ENCODE measurements at regions not wholly inside any gene's neighbourhood (a gene's known extent, or its start where the extent isn't known, plus 50 kb on each side); places are given as distances from the start of the nearest gene placed in this dataset.

- CTCF ChIA-PET = interaction anchor here (1.3 kb wide), 1 partner anchor 118 kb away, joined by 5 read pairs; no protein-coding TSS in a partner anchor
- no peaks in the 10 kb centered on the region for H3K36me3 ChIP-seq (ENCODE audit: control insufficient read depth in 2 of 2, extremely low read depth in 1 of 2, insufficient read depth in 2 of 2, low read length in 2 of 2)
- no peaks in the 10 kb centered on the region for H3K4me1 ChIP-seq (ENCODE audit: control insufficient read depth, extremely low read depth, insufficient read depth, low read length)
- dilution Hi-C loops (cut with MboI; ENCODE audit: extremely low pct_ligation_motif_present, low sequenced_read_pairs) = no loop called here
- no peaks in the 10 kb centered on the region for H3K9me1 ChIP-seq (replicated peaks; ENCODE audit: control insufficient read depth, extremely low read depth, insufficient read depth, low read length)
- no TSS peak for BruUV-seq (replicated peaks)
- POLR2A ChIA-PET = no interaction called here
- no peaks in the 10 kb centered on the region for H3K9me3 ChIP-seq (replicated peaks; ENCODE audit: control insufficient read depth, insufficient read depth, low read length)
- H3K27me3 ChIP-seq (ENCODE audit: control insufficient read depth in 2 of 2, insufficient read depth in 2 of 2, low read length in 2 of 2) = peaks cover 1 to 5% of the 10 kb centered on the region in 2 experiments
- no peaks in the 10 kb centered on the region for H3K79me2 ChIP-seq (ENCODE audit: control insufficient read depth, insufficient read depth, low read length)
- FAIRE-seq (no peak), DNase-seq (ENCODE audit: low read depth, low spot score) (no peak)
- intact Hi-C loops (cut with micrococcal nuclease) = no loop called here
- H3K9ac ChIP-seq (replicated peaks; ENCODE audit: extremely low read depth, insufficient read depth, low read length) = no peak overlapping the region
- H4K20me1 ChIP-seq (replicated peaks; ENCODE audit: control insufficient read depth, extremely low read depth, insufficient read depth, low read length) = no peaks in the 10 kb centered on the region
- no peak overlapping the region for H3K27ac ChIP-seq (ENCODE audit: insufficient read depth, low read depth, low read length)
- H3K4me3 ChIP-seq (replicated peaks in 1 of 3; ENCODE audit: insufficient read depth in 1 of 3, low read depth in 1 of 3, low read length in 3 of 3) = no peak overlapping the region
- no peak for TF ChIP-seq EZH2 (IDR thresholded peaks at IDR 0.05; ENCODE audit: borderline replicate concordance, low read depth, low read length, severe bottlenecking)
- TF ChIP-seq FOS (IDR thresholded peaks at IDR 0.05; ENCODE audit: borderline replicate concordance, insufficient read depth, low read length) = no peak
- no peak for TF ChIP-seq POLR2AphosphoS5 (IDR thresholded peaks at IDR 0.05; ENCODE audit: insufficient read depth, low read depth, low read length)
- no peak for TF ChIP-seq MYC (IDR thresholded peaks at IDR 0.05; ENCODE audit: low read depth, low read length)
- TF ChIP-seq CTCF (IDR thresholded peaks at IDR 0.05; ENCODE audit: extremely low read depth in 1 of 2, insufficient read depth in 1 of 2, low read depth in 1 of 2, low read length in 2 of 2) = no peak
- TF ChIP-seq POLR2A (IDR thresholded peaks at IDR 0.05; ENCODE audit: low read depth, low read length) = no peak
- TF ChIP-seq GATA2 (IDR thresholded peaks at IDR 0.05; ENCODE audit: insufficient read depth, insufficient read length, low read depth, low read length) = no peak
- TF ChIP-seq JUN (IDR thresholded peaks at IDR 0.05; ENCODE audit: borderline replicate concordance, insufficient read depth, insufficient read length, low read depth) = no peak
- no peak overlapping the region for H3K4me2 ChIP-seq (ENCODE audit: insufficient read depth, low read length)
- no peak overlapping the region for H2AFZ ChIP-seq (ENCODE audit: low read depth, low read length)
Observed at GRCh38 chr9:104981543-104982129, 53.7 kb upstream of the ABCA1 start.

Measured in endothelial cell of umbilical vein (primary cell).